GM12865 (cell line): ENCODE measurements at regions not wholly inside any gene's neighbourhood (a gene's known extent, or its start where the extent isn't known, plus 50 kb on each side); places are given as distances from the start of the nearest gene placed in this dataset.
"Not testable (repeated sequence)": the region's sequence is repeated elsewhere in the genome, so short reads cannot be mapped to it uniquely, and the experiment has no call there.

Experiments
- DNase-seq: peaks from one replicate; pipeline ENCODE4 v3.0.0; 2010; ENCODE audit warnings: low read depth
- H3K4me3 ChIP-seq: 2 replicates; pipeline ENCODE4 v1.5.1; 2011; ENCODE audit warnings: mild to moderate bottlenecking, low read depth, low read length, control low read depth
- CTCF ChIP-seq: IDR thresholded peaks from 2 replicates; pipeline ENCODE4 v1.5.1; 2011; ENCODE audit warnings: low read length, control low read depth, low read depth, inconsistent platforms; ENCODE audit not compliant: insufficient read depth; ENCODE audit errors: missing control alignments

GRCh38 chr15:30794388-30794787 is 109.3 kb upstream of the FAN1 start:
- TF ChIP-seq CTCF: no peak
- DNase-seq: no peak
- H3K4me3 ChIP-seq: no peak overlapping the region

DNA sequence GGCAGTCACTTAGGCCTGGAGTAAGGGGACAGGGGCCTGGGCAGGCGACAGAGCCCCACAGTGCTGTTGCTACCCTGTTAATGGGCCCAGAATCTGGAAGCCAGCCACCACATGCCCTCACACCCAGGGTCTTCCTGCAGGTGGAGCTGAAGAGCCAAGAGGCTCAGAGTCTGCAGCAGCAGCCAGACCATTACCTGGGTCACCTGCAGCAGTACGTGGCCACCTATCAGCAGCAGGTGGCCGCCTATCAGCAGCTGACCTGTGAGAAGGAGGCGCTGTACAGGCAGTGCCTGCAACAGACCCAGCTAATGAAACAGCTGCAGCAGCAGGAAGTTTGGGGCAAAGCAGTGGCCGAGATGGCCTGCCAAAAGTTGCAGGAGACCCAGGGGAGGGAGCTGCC is 104.2 kb upstream of the FAN1 start:
- not testable (repeated sequence) for H3K4me3 ChIP-seq, DNase-seq
- peak; percentile 20 for TF ChIP-seq CTCF

GRCh38 chr15:30801140-30801895 is 102.4 kb upstream of the FAN1 start:
- not testable (repeated sequence) for DNase-seq, H3K4me3 ChIP-seq
- peak; percentile 18 for TF ChIP-seq CTCF

GRCh38 chr15:30802001-30802400 is 101.7 kb upstream of the FAN1 start:
- not testable (repeated sequence) for DNase-seq, H3K4me3 ChIP-seq

DNA sequence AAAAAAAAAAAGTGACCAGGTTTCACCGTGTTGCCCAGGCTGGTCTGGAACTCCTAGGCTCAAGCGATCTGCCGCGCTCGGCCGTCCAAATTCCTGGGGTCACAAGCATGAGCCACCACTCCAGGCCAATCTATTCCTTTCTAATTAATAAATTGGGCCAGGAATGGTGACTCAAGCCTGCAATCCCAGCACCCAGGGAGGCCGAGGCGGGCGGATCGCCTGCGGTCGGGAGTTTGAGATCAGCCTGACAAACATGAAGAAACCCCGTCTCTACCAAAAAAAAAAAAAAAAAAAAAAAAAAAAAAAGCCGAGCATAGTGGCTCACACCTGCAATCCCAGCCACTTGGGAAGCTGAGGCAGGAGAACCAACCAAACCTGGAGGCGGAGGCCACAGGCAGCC is 100.0 kb upstream of the FAN1 start:
- H3K4me3 ChIP-seq, DNase-seq: not testable (repeated sequence)

DNA sequence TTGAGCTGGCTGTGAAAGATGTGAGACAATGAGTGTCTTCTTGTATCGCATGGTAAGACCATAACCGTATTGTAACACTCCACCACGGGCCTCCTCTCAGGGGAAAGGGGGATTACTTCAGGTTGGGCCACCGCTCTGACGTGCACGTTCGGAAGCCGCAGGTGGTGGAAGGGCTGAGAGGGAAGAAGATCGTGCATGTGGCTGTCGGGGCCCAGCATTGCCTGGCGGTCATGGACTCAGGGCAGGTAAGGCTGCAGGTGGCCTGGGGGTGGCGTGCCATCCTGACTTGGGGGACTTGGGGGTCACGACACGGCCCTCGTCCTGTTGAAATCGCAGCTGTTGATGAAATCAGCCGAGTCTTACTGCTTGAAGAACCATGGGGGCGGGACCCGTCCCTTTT is 87.3 kb upstream of the FAN1 start:
- no peak for TF ChIP-seq CTCF
- no peak for DNase-seq
- no peak overlapping the region for H3K4me3 ChIP-seq

GRCh38 chr15:30823068-30823813 is 80.5 kb upstream of the FAN1 start:
- H3K4me3 ChIP-seq, DNase-seq: not testable (repeated sequence)

GRCh38 chr15:30824518-30825195 is 79.1 kb upstream of the FAN1 start:
- TF ChIP-seq CTCF: no peak
- no peak for DNase-seq
- no peak overlapping the region for H3K4me3 ChIP-seq
